ENCODE measurements at regions not wholly inside any gene's neighbourhood (a gene's known extent, or its start where the extent isn't known, plus 50 kb on each side); places are given as distances from the start of the nearest gene placed in this dataset.
"Not testable (repeated sequence)": the region's sequence is repeated elsewhere in the genome, so short reads cannot be mapped to it uniquely, and the experiment has no call there.

DNA sequence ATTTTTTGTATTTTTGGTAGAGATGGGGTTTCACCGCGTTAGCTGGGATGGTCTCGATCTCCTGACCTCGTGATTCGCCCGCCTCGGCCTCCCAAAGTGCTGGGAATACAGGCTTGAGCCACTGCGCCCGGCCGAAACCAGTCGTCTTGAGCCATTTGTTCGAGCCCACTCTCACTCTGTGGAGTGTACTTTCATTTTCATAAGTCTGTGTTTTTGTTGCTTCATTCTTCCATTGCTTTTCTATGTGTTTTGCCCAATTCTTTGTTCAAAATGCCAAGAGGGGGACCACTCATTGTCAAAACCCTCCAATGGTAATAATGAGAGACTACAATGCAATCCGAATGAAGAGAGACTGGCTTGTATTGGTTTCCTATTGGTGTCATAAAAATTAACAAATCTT, 1545.5 kb upstream of the DDX18 start:
- Histone ChIP-seq H3K4me3 (ENCODE audit: low read depth, low read length) (no peak overlapping the region), H3K27me3 (no peaks in the 10 kb centered on the region), H3K36me3 (no peaks in the 10 kb centered on the region), H3K9me3 (no peaks in the 10 kb centered on the region), H3K4me1 (no peaks in the 10 kb centered on the region)
- TF ChIP-seq CTCF (IDR thresholded peaks at IDR 0.05; ENCODE audit: low read depth, low read length), result no peak
- no peak for DNase-seq

DNA sequence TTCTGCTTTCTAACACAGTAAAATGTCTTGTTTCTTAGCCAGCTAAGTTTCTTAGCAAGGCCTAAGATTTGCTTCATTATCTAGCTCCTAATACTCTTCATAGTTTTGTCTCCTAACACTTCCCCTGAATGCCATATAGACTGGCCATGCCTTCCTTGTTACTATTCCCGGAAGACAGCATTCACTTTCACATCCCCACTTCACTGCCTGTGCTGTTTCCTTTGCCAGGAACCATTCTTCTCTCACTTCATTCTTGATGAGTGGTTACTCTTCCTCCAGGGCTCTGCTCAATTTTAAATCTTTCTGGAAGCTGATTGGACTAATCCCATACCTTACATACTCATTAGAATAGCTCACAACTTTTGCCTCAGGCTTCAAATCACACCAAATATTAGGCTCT, 1510.2 kb upstream of the DDX18 start:
- no peaks in the 10 kb centered on the region for H3K4me1 ChIP-seq
- TF ChIP-seq CTCF (IDR thresholded peaks at IDR 0.05; ENCODE audit: low read depth, low read length), result no peak
- H3K9me3 ChIP-seq, result no peaks in the 10 kb centered on the region
- no peaks in the 10 kb centered on the region for H3K27me3 ChIP-seq
- no peak for DNase-seq
- no peaks in the 10 kb centered on the region for H3K36me3 ChIP-seq
- H3K4me3 ChIP-seq (ENCODE audit: low read depth, low read length), result no peak overlapping the region

DNA sequence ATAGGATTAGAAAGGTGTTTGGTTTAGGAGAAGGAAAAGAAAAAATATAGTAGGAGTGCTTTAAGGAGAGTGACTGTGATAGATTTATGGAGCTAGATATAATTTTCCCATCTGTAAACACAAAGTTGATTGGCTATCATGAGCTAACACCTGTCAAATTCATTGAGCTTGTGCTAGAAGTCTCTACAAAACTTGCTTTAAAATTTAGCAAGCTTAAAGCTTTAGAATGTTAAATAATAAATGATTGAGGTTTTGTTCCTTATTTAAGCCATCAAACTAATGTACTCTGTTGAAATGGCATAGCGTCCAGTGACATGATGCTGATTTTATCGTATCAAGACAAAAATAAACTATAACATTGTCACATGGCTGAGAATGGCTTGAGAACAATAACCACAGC, 1497.4 kb upstream of the DDX18 start:
- no peak overlapping the region for H3K4me3 ChIP-seq (ENCODE audit: low read depth, low read length)
- no peak for DNase-seq
- no peaks in the 10 kb centered on the region for H3K36me3 ChIP-seq
- TF ChIP-seq CTCF (IDR thresholded peaks at IDR 0.05; ENCODE audit: low read depth, low read length), result no peak
- no peaks in the 10 kb centered on the region for H3K9me3 ChIP-seq
- H3K27me3 ChIP-seq, result no peaks in the 10 kb centered on the region
- no peaks in the 10 kb centered on the region for H3K4me1 ChIP-seq

DNA sequence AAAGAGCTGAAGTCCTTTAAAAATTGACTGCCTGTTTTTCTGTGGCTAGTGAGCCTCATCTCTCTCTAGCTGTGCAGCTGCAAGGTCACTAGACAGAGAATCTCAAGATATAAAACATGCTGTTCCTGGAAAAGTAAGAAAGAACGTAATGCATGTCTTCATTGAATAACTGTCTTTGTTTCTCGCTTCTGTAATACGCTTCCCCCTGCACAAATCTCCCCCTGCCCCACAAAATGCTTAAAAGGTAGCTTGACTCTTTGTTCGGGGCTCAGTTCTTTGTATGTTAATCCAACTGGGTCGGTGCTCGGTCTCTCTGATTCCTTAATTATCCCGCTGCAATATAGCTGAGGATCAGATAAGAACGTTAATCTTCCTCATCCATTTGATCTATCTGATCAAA, 1495.9 kb upstream of the DDX18 start:
- not testable (repeated sequence) for H3K4me3 ChIP-seq (ENCODE audit: low read depth, low read length); H3K4me1 ChIP-seq; H3K36me3 ChIP-seq; DNase-seq; H3K27me3 ChIP-seq; H3K9me3 ChIP-seq

GRCh38 chr2:116319001-116319400, 1495.5 kb upstream of the DDX18 start:
- Histone ChIP-seq H3K27me3 (no peaks in the 10 kb centered on the region), H3K4me1 (no peaks in the 10 kb centered on the region), H3K36me3 (no peaks in the 10 kb centered on the region), H3K4me3 (ENCODE audit: low read depth, low read length) (no peak overlapping the region), H3K9me3 (no peaks in the 10 kb centered on the region)
- TF ChIP-seq CTCF (IDR thresholded peaks at IDR 0.05; ENCODE audit: low read depth, low read length), result no peak
- DNase-seq, result no peak

DNA sequence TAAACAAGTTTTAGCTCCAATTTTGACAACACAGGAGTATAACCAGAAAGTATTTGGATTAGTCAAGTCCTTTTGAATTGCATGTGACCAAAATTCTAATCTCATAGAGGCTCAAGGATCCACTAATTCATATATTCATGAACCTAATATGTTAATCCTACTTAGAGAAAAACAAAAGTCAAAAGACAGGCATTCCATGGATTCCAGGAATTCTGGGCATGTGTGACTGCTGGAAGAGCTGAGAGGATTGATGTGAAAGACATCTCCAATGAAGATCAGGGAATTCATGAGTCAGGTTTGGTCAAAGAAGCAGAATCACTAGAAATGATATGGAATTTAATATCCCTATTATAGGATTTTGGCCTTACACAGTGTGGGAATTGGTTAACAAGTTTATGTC, 1494.6 kb upstream of the DDX18 start:
- DNase-seq, result no peak
- H3K4me3 ChIP-seq (ENCODE audit: low read depth, low read length), result no peak overlapping the region
- H3K9me3 ChIP-seq, result no peaks in the 10 kb centered on the region
- H3K27me3 ChIP-seq, result no peaks in the 10 kb centered on the region
- no peak for TF ChIP-seq CTCF (IDR thresholded peaks at IDR 0.05; ENCODE audit: low read depth, low read length)
- H3K36me3 ChIP-seq, result no peaks in the 10 kb centered on the region
- H3K4me1 ChIP-seq, result no peaks in the 10 kb centered on the region

GRCh38 chr2:116329280-116329679, 1485.2 kb upstream of the DDX18 start:
- H3K4me1 ChIP-seq, result no peaks in the 10 kb centered on the region
- H3K4me3 ChIP-seq (ENCODE audit: low read depth, low read length), result no peak overlapping the region
- no peaks in the 10 kb centered on the region for H3K36me3 ChIP-seq
- H3K9me3 ChIP-seq, result no peaks in the 10 kb centered on the region
- TF ChIP-seq CTCF (IDR thresholded peaks at IDR 0.05; ENCODE audit: low read depth, low read length), result no peak
- no peaks in the 10 kb centered on the region for H3K27me3 ChIP-seq
- DNase-seq, result no peak
